ENCODE measurements at regions not wholly inside any gene's neighbourhood (a gene's known extent, or its start where the extent isn't known, plus 50 kb on each side); places are given as distances from the start of the nearest gene placed in this dataset.

DNA sequence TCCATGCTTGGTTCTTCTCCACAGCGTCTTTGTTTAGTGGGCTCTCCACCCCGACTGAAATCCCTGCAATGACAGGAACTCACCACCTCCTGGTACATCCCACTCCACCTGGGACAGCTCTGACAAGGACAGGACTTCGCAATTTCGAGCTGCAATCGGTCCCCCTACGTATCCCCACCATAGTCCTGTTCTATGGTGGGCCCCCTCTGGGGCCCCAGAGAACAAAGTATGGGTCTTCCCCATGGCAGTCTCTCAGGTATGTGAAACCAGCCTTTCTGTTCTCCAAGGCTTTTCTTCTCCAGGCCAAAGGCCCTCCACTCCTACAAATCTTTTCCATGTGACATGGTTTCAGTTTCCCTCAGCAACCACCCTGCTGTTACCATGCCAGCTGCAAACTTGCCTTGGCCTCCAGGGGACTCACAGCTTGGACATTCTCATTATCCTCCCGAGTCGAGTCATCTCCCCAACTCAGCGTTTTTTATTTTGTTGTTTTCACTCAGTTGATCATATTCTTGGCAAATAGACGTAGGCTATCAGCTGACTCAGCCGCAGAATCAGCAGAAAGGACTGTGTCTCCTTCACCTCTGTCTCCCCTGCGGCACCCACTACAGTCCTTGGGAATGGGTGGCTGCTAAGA, 233.3 kb downstream of the OPA1 start:
- no peak for DNase-seq (ENCODE audit: low read depth in 1 of 2, low spot score in 1 of 2)

DNA sequence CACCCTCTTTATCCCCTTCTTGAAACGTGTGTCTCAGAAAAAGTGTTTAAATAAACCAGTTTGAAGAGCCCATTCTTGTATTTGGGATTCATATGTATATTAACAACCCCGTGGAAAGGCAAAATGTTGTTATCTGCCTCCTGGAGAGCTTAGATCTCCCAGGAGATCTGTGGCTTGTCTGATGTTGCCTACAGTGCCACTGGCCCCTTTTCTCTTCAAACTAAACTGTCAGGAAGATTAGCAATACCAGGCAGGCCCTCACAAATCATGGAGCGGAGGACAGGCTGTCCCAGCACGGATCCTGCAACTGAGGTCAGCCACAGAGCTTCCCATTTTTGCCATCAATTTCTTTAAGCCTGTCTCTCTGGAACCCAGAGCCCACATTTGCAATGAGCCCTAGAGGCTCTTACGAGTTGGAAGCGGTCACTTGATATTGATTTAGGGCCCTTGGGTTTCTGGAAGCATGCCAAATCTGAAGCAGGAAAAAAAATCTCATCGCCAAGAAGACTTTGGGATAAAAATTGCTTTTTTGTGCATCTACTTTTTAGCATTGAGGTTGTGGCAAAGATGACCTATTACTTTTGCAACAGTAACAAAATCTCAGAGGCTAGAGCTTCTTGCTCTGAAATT, 234.1 kb downstream of the OPA1 start:
- no peak for DNase-seq (ENCODE audit: low read depth in 1 of 2, low spot score in 1 of 2)

DNA sequence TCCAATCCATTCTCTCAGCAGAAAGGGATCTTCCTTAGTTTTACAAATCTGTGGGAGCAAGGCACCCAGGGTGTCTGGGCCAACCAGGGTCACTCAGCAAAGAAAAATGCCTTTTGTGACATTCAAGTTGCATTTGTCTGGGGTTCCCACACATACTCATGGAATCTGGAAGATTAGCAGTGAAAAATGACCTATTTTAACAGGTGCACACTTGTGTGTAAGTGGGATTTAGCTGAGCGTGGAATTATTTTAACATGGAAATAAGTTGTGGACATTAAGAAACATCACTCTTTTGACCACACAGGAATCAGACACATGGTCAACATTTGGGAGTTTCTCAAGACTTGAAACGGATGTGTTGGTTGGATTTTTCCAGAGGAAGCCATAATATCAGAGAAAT, 234.9 kb downstream of the OPA1 start:
- no peak for DNase-seq (ENCODE audit: low read depth in 1 of 2, low spot score in 1 of 2)

DNA sequence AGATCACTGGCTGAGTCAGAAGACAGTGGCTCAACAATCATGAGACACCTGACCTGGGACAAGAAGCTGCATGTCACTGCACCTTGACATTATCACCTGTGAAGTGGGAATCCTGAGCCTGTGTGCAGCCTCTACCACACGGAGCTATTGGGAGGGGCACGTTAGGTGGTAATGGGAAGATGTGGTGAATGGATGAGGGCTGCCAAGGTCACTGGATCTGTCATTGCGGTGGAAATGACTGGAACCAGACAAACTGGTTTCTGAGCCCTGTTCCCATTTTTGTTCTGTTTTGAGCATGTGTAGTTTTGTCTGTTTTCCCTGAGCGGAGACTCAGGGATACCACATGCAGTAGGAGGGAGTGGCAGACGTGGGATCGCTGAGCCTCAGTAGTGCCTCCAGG, 235.5 kb downstream of the OPA1 start:
- no peak for DNase-seq (ENCODE audit: low read depth in 1 of 2, low spot score in 1 of 2)

DNA sequence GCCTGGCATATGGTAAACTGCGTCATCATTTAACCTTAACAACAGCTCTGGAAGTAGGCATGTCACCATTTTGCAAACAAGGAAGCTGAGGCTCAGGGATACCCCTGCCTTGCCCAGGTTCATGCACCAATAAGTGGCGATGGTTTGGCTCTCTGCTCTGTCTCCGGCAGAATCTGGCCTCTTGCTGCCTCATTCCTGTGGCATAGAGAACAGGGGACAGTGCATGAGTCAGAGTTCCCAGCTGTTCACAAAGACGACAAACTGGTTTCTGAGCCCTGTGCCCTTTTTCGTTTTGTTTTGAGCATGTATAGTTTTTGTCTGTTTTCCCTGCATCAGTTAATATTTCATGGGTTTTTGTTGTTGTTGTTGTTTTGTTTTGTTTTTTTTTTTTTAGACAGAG, 236.8 kb downstream of the OPA1 start:
- no peak for DNase-seq (ENCODE audit: low read depth in 1 of 2, low spot score in 1 of 2)

DNA sequence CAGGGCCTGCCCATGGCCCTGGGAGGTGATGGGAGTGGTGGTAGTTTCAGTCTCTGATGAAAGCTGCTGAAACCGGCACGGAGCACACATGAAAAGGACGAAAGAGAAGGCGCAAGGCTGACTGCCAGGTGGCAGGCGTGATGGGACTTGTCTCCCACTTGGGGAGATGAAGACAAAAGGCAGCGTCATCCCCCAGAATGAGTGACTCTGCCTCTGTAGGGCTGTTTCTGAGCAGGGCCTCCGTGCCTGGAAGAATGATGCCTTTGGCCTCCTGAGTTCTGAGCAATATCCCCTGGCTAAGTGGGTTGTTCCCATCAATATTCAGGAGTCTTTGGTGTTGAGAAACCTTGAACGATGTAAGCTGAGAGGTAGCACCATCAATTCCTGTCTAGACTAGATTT, 237.8 kb downstream of the OPA1 start:
- no peak for DNase-seq (ENCODE audit: low read depth in 1 of 2, low spot score in 1 of 2)

DNA sequence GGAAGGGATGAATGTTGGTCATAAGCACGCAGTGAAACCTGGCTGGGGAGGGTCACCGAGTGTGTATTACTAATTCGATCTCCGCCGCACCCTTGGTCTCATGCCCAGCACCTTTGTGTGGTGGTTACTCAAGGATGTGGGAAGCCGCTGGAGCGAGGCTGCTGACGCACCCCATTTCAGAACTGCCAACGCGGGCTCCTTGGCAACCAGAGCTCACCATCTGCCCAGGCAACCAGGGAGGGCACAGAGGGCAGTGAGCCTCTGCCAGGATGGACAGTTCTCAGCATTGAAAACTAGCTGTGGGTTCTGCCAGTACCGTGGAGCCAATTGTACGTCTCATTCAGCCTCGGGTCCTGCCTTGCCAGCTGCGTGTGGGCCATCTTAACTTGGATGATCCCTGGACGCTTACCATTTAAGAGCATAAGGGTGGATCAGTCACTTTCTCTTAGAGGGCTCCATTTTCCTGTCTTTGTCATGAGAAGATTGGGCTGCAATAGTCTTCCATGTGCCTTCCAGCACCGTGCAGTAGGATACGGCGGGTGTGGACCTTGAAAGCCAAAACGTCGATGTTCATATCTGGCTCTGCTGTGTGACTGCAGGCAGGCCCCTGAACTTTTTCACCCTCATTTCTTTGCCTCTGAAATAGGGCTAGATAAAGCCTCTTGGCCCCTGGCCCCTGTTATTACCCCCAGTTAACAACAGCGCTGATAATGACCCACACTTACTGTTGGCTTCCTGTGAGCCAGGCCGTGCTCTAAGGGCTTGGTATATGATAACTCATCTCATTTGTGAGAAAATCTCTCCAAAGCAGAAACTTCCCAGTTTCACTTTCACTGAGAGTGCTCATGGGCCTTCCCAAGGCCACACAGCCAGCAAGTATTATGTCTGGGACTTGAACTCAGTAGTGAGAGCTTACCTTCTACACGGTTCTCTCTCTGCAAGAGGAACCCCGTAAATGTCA, 238.8 kb downstream of the OPA1 start:
- DNase-seq (ENCODE audit: low read depth in 1 of 2, low spot score in 1 of 2) = no peak

DNA sequence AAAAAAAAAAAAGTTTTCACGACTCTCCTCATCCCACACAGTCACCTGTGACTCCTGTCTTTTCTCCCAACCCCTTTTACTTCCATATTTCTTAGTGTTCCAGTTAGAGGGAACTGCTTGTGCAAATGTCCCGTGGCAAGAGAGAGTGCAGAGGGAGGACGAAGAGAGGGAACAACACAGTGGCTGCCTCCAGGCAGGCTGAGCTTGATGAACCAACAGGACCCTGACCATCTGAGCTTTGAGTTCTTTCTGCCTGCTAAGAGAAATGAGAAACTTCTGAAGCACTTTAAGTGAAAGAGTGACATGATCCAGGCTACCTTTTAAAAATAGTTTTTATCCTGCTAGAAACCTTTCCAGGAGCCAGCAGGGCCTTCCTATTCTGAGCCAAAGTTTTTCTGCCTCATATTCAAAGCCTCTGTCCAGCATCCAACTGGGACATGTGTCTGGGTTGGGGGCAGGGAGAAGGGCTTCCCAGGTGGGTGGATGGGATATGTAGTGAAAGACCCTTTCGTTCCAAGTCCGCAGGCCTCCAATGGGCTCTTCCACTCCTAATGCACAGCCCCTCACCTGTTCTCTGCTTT, 239.9 kb downstream of the OPA1 start:
- no peak for DNase-seq (ENCODE audit: low read depth in 1 of 2, low spot score in 1 of 2)

DNA sequence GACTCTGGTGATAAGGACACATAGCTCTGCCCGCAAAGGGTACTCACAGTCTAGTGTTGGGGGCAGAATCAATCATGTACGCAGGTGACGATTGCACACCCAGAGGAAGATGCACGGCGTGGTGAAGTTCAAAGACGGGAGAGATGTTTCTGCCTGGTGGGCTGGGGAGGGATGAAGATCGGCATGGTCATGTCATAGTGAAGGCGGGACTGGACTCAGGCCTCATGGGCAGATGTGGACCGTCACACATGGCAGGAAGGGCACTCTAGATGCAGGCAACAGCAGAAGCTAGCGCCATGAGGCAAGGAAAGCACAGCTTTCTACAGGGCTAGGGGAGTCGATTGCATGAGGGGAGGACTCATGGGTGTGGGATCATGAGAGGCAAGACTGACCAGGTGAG, 240.6 kb downstream of the OPA1 start:
- no peak for DNase-seq (ENCODE audit: low read depth in 1 of 2, low spot score in 1 of 2)

DNA sequence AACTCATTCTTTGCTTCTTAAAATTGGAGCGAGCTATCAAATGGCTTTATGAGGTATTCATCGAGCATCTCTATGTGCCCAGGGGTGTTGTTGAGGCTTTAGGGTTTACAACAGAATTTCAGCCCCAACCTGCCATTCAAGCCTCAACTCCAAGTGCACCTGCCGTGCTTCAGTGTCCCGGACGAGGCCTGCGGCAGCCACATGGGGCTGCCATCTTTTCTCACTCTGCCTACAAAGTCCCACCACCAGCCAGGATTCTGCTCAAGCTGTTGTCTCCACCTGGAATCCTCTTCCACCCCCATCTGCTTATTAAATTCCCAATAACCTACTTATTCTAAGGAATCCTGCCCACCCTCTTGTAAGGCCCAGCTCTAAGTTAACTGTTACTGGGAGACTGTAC, 242.4 kb downstream of the OPA1 start:
- DNase-seq (ENCODE audit: low read depth in 1 of 2, low spot score in 1 of 2) = no peak

DNA sequence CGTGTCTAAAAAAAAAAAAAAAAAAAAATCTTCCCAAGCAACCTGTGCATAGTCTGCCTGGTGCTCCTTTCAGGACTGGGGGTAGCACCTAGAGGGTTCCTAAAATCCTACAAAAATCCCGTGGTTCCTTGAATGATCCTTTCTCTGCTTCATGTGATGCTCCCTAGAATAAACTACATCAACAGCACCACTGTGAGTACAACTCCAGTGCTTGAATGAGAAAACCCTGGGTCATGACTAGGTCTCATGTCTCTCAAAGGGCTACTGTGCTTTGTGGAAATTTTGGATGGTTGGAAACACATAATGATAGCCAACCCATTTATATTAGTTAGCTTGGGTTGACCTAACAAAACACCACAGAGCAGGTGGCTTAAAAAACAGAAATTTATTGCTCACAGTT, 243.5 kb downstream of the OPA1 start:
- DNase-seq (ENCODE audit: low read depth in 1 of 2, low spot score in 1 of 2) = no peak

DNA sequence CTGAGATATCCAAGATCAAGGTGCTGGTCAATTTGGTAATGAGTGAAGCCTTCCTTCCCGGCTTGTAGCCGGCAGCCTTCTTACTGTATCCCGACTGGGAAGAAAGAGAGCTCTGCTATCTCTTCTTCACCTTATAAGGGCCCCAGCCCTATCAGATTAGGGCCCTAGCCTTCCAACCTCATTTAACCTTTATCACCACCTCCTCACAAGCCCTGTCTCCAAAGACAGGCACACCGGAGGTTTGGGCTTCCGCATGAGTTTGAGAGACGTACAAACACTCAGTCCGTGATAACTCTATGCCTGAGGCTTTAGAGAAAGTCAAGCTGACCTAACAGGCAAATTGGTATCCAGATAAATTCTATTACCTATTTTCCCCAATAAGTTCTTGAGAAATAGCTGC, 243.9 kb downstream of the OPA1 start:
- DNase-seq (ENCODE audit: low read depth in 1 of 2, low spot score in 1 of 2) = no peak

DNA sequence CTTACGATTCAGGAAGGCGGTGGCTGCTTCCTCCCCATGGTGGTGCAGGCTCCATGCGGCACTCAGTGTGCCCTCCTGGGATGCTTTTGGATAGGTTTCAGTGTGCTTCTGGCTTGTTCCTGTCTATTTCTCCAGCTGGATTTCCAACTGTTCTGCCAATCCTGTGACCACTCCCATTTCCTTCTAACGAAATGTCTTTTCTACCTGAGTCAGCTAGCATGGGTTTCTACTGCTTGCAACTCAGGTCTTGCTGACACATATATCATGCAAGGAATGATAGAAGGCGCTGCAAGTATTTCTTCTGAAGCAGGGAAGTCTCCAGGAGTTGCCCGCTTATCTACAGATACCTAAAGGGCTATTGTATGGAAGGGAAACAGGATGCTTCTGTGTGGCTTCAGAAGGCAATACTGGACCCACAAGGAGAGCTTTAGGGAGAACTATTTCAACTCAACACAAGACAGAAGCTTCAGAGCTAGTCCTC, 244.4 kb downstream of the OPA1 start:
- no peak for DNase-seq (ENCODE audit: low read depth in 1 of 2, low spot score in 1 of 2)

DNA sequence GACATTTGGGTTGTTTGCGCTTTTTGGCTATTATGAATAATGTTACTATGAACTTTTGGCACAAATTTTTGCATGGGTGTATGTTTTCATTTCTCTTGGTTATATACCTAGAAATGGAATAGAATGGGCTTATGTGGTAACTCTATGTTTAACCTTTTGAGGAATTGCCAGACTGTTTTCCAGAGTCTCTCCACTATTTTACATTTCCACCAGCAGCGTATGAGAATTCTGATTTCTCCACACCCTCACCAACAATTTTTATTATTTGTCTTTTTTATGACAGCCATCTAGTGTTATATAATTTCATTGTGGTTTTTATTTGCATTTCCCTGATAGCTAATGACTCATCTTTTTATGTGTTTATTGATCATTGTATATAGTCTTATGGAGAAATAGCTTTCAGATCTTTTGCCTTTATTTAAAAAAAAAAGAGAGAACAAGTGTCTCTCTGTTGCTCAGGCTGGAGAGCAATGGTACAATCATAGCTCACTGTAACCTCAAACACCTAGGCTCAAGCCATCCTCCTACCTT, 247.2 kb downstream of the OPA1 start:
- DNase-seq (ENCODE audit: low read depth in 1 of 2, low spot score in 1 of 2) = no peak

DNA sequence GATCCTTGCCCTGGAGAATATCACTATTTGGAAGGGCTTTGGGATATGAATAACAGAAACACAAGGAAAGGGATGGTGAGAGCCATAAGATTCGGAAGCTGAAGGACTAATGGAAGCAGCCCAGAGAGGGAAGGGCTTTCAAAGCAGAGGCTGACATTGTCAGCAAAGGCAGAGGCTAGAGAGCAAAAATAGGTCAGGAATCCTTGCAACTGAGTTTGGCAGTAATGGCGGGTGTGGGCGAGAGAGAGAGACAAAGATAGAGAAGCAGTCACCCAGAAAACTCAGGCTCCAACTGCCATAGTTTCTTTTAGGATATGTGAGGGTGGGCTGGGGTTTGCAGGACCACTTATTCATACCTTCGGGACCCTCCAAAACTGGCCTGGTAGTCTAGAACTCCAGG, 248.6 kb downstream of the OPA1 start:
- no peak for DNase-seq (ENCODE audit: low read depth in 1 of 2, low spot score in 1 of 2)

DNA sequence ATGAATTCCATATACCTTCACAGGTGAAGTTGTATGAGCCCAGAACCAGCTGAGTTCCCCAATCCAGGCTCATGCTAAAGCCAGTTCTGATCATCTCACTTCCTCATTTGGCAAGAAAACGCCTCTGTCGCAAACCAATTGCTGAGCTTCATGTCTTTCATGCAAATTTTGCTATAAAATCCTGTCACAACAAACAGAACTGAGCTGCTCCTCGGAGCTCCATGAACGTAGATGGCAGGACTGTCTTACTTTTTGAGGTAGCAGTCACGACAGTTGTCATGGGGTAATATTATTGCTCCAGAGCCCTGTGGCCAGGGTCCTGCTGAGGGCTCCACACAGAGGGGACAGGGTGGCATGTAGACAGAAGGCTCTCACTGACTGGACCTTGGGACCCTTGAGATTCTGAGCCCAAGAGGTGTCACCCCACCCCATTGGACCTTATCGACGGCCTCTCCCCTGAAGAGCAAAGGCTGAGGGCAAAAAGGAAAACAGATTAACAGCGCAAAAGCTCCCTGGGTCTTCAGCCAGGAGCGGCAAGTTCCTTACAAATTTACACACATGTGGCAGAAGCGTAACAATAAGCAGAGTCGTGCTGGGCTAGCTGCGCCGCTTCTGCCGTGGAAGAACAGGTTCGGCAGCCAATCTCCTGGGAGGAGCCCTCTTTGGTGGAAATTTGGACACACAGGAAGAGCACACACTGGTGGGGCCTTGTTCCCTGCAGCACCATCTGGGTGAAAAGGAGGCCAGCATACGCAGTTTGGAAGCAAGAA, 249.2 kb downstream of the OPA1 start:
- DNase-seq (ENCODE audit: low read depth in 1 of 2, low spot score in 1 of 2) = no peak

DNA sequence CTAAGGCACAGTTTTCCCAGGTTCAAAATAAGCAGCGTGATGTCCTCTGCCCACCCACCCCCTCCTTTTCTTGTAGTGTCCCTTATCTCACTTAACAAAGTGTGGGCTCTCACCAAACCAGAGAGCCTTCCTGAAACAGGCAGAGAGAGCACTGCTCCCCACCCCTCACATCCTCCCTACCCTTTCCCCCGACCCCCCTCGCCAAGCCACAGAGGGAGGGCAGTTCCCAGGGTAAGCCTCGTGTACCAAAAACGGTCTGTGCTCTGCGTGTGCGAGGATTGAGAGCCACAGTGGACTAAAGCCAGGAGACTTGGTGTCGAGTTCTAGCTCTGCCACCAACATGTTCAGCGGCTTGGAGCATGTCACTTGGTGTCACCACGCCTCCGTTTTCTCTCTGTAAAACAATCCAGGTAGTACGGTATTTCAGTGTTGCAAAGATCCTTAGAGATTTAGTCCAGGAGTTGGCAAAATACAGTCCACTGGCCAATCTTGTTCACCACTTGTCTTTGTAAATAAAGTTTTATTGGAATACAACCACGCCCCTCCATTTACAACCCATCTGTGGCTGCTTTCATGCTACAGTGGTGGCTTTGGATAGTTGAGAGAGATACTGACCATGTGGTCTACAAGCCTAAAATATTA, 249.9 kb downstream of the OPA1 start:
- no peak for DNase-seq (ENCODE audit: low read depth in 1 of 2, low spot score in 1 of 2)

DNA sequence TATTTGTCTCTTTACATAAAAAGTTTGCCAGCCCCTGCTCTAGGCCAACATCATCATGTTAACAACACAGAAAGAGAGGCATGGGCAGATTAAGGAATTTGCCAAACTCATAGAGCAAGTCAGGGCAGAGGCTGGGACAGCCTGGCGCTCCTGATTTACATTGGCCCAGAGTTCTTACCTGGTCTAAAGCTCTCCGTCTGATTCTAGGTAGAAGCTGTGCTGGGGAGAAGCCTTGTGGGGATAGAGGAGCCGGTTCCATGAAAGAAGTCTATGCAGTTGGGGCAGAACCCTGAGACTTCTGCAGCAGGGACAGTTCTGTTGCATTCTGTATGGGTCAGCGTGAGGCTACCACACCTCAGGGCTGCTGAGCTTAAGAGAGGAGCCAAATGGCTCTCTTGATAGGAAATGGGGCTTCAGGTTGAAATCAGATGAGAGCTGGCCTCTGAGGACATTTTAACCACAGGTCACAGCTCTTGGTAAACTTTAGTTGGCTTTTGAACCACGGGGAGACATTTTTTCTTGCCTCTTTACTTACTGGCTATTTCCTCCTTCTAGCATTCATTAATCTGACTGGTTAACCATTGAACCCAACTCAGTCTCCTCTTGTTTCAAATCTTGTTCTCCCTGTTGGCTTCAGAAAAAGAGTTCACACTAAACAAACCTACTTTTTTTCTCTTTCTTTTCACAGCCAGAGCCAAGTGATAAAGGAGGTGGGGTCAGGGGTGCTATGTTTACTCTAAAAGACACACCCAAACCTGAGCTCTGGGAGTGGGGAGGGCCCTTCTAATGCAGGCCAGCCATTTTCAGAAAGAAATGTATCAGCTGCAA, 250.7 kb downstream of the OPA1 start:
- no peak for DNase-seq (ENCODE audit: low read depth in 1 of 2, low spot score in 1 of 2)

DNA sequence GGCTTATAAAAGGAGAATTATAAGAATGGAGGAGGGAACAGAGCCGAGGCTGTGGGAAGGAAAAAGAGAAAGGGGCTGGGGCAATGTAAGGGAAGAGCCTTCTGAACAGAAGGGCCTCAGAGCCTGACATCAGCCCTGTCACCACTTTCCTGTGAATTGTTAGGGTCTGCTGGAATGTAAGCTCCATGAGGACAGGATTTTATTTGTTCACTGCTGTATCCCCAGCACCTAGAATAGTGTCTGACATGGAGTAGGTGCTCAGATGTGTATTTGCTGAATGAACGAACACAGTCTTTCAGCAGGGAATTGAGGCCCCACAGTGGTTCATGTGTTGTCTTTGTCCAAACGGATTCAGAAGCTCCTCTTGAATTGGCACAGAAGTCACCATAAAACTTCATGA, 251.5 kb downstream of the OPA1 start:
- no peak for DNase-seq (ENCODE audit: low read depth in 1 of 2, low spot score in 1 of 2)
